ENCODE measurements at regions not wholly inside any gene's neighbourhood (a gene's known extent, or its start where the extent isn't known, plus 50 kb on each side); places are given as distances from the start of the nearest gene placed in this dataset.
"Not testable (repeated sequence)": the region's sequence is repeated elsewhere in the genome, so short reads cannot be mapped to it uniquely, and the experiment has no call there.

GRCh38 chr3:72162649-72163184 is 377.8 kb upstream of the PROK2 start:
- DNase-seq: no peak

- no peak for DNase-seq
These were observed 377.1 kb upstream of the PROK2 start for GRCh38 chr3:72161881-72162595.

GRCh38 chr3:72161285-72161684 is 376.3 kb upstream of the PROK2 start:
- not testable (repeated sequence) for DNase-seq

GRCh38 chr3:72160351-72160750 is 375.4 kb upstream of the PROK2 start:
- DNase-seq: no peak

GRCh38 chr3:72159487-72159886 is 374.5 kb upstream of the PROK2 start:
- DNase-seq: no peak

- no peak for DNase-seq
These were observed 373.8 kb upstream of the PROK2 start for GRCh38 chr3:72158639-72159326.

GRCh38 chr3:72157748-72158638 is 373.0 kb upstream of the PROK2 start:
- no peak for DNase-seq

GRCh38 chr3:72155391-72156064 is 370.6 kb upstream of the PROK2 start:
- no peak for DNase-seq

GRCh38 chr3:72154391-72155335 is 369.7 kb upstream of the PROK2 start:
- DNase-seq: no peak

- DNase-seq: no peak
These were observed 368.7 kb upstream of the PROK2 start for GRCh38 chr3:72153477-72154314.

GRCh38 chr3:72152551-72153476 is 367.9 kb upstream of the PROK2 start:
- no peak for DNase-seq

GRCh38 chr3:72151465-72152238 is 366.7 kb upstream of the PROK2 start:
- no peak for DNase-seq

- DNase-seq: no peak
These were observed 365.9 kb upstream of the PROK2 start for GRCh38 chr3:72150634-72151412.

- no peak for DNase-seq
These were observed 364.8 kb upstream of the PROK2 start for GRCh38 chr3:72149645-72150300.

- no peak for DNase-seq
These were observed 362.7 kb upstream of the PROK2 start for GRCh38 chr3:72147600-72147999.

- no peak for DNase-seq
These were observed 360.8 kb upstream of the PROK2 start for GRCh38 chr3:72145506-72146380.
